ENCODE measurements at regions not wholly inside any gene's neighbourhood (a gene's known extent, or its start where the extent isn't known, plus 50 kb on each side); places are given as distances from the start of the nearest gene placed in this dataset.
A peak's percentile ranks its signal among the peaks of the same experiment; 100 is the strongest.
"Not testable (repeated sequence)": the region's sequence is repeated elsewhere in the genome, so short reads cannot be mapped to it uniquely, and the experiment has no call there.

- no peaks in the 10 kb centered on the region for H3K27me3 ChIP-seq (ENCODE audit: control insufficient read depth, insufficient read depth, low read length)
- DNase-seq (ENCODE audit: low read depth, low spot score): no peak
- H3K9me3 ChIP-seq (ENCODE audit: control insufficient read depth, insufficient read depth, low read length): no peaks in the 10 kb centered on the region
- no peak overlapping the region for H3K4me3 ChIP-seq (ENCODE audit: low read length)
- WGBS (ENCODE audit: insufficient coverage, insufficient read length): no CpG with 5 or more reads among the region's 5 CpGs
- no peak overlapping the region for H3K27ac ChIP-seq (ENCODE audit: low read length)
- H3K4me1 ChIP-seq (ENCODE audit: control insufficient read depth, insufficient read depth, low read length): no peaks in the 10 kb centered on the region
- H3K36me3 ChIP-seq (ENCODE audit: control insufficient read depth, insufficient read depth, low read length): no peaks in the 10 kb centered on the region
Measured at GRCh38 chr4:132169660-132170059, 979.4 kb upstream of the PCDH10 start.

- Histone ChIP-seq H3K4me1 (ENCODE audit: control insufficient read depth, insufficient read depth, low read length) (no peaks in the 10 kb centered on the region), H3K27ac (ENCODE audit: low read length) (no peak overlapping the region), H3K9me3 (ENCODE audit: control insufficient read depth, insufficient read depth, low read length) (no peaks in the 10 kb centered on the region), H3K27me3 (ENCODE audit: control insufficient read depth, insufficient read depth, low read length) (no peaks in the 10 kb centered on the region), H3K4me3 (ENCODE audit: low read length) (no peak overlapping the region), H3K36me3 (ENCODE audit: control insufficient read depth, insufficient read depth, low read length) (no peaks in the 10 kb centered on the region)
- DNase-seq (ENCODE audit: low read depth, low spot score): no peak
- no CpG with 5 or more reads among the region's 2 CpGs for WGBS (ENCODE audit: insufficient coverage, insufficient read length)
Measured at GRCh38 chr4:132180020-132180427, 969.1 kb upstream of the PCDH10 start.

GRCh38 chr4:132195176-132195575, 953.9 kb upstream of the PCDH10 start:
- Histone ChIP-seq H3K27ac (ENCODE audit: low read length) (no peak overlapping the region), H3K36me3 (ENCODE audit: control insufficient read depth, insufficient read depth, low read length) (no peaks in the 10 kb centered on the region), H3K4me1 (ENCODE audit: control insufficient read depth, insufficient read depth, low read length) (no peaks in the 10 kb centered on the region), H3K27me3 (ENCODE audit: control insufficient read depth, insufficient read depth, low read length) (no peaks in the 10 kb centered on the region), H3K4me3 (ENCODE audit: low read length) (no peak overlapping the region), H3K9me3 (ENCODE audit: control insufficient read depth, insufficient read depth, low read length) (no peaks in the 10 kb centered on the region)
- no peak for DNase-seq (ENCODE audit: low read depth, low spot score)
- no CpG with 5 or more reads among the region's 3 CpGs for WGBS (ENCODE audit: insufficient coverage, insufficient read length)

- no peak for DNase-seq (ENCODE audit: low read depth, low spot score)
- Histone ChIP-seq H3K4me1 (ENCODE audit: control insufficient read depth, insufficient read depth, low read length) (no peaks in the 10 kb centered on the region), H3K4me3 (ENCODE audit: low read length) (no peak overlapping the region), H3K9me3 (ENCODE audit: control insufficient read depth, insufficient read depth, low read length) (no peaks in the 10 kb centered on the region), H3K27me3 (ENCODE audit: control insufficient read depth, insufficient read depth, low read length) (no peaks in the 10 kb centered on the region), H3K36me3 (ENCODE audit: control insufficient read depth, insufficient read depth, low read length) (no peaks in the 10 kb centered on the region), H3K27ac (ENCODE audit: low read length) (no peak overlapping the region)
- no CpG with 5 or more reads among the region's 2 CpGs for WGBS (ENCODE audit: insufficient coverage, insufficient read length)
Measured at GRCh38 chr4:132203618-132204017, 945.5 kb upstream of the PCDH10 start.

GRCh38 chr4:132214519-132214918, 934.6 kb upstream of the PCDH10 start:
- Histone ChIP-seq H3K9me3 (ENCODE audit: control insufficient read depth, insufficient read depth, low read length) (no peaks in the 10 kb centered on the region), H3K27ac (ENCODE audit: low read length) (no peak overlapping the region), H3K27me3 (ENCODE audit: control insufficient read depth, insufficient read depth, low read length) (no peaks in the 10 kb centered on the region), H3K4me3 (ENCODE audit: low read length) (no peak overlapping the region), H3K4me1 (ENCODE audit: control insufficient read depth, insufficient read depth, low read length) (no peaks in the 10 kb centered on the region), H3K36me3 (ENCODE audit: control insufficient read depth, insufficient read depth, low read length) (no peaks in the 10 kb centered on the region)
- WGBS (ENCODE audit: insufficient coverage, insufficient read length): no CpG with 5 or more reads among the region's 2 CpGs
- DNase-seq (ENCODE audit: low read depth, low spot score): no peak

GRCh38 chr4:132218406-132218805, 930.7 kb upstream of the PCDH10 start:
- no peak for DNase-seq (ENCODE audit: low read depth, low spot score)
- no CpG with 5 or more reads among the region's 1 CpG for WGBS (ENCODE audit: insufficient coverage, insufficient read length)
- Histone ChIP-seq H3K36me3 (ENCODE audit: control insufficient read depth, insufficient read depth, low read length) (no peaks in the 10 kb centered on the region), H3K27me3 (ENCODE audit: control insufficient read depth, insufficient read depth, low read length) (no peaks in the 10 kb centered on the region), H3K4me3 (ENCODE audit: low read length) (no peak overlapping the region), H3K9me3 (ENCODE audit: control insufficient read depth, insufficient read depth, low read length) (no peaks in the 10 kb centered on the region), H3K4me1 (ENCODE audit: control insufficient read depth, insufficient read depth, low read length) (no peaks in the 10 kb centered on the region), H3K27ac (ENCODE audit: low read length) (no peak overlapping the region)

- Histone ChIP-seq H3K36me3 (ENCODE audit: control insufficient read depth, insufficient read depth, low read length) (no peaks in the 10 kb centered on the region), H3K27ac (ENCODE audit: low read length) (no peak overlapping the region), H3K4me3 (ENCODE audit: low read length) (no peak overlapping the region), H3K27me3 (ENCODE audit: control insufficient read depth, insufficient read depth, low read length) (no peaks in the 10 kb centered on the region), H3K4me1 (ENCODE audit: control insufficient read depth, insufficient read depth, low read length) (no peaks in the 10 kb centered on the region), H3K9me3 (ENCODE audit: control insufficient read depth, insufficient read depth, low read length) (no peaks in the 10 kb centered on the region)
- WGBS (ENCODE audit: insufficient coverage, insufficient read length): no CpG with 5 or more reads among the region's 9 CpGs
- no peak for DNase-seq (ENCODE audit: low read depth, low spot score)
Measured at GRCh38 chr4:132227151-132227856, 921.8 kb upstream of the PCDH10 start.

- DNase-seq (ENCODE audit: low read depth, low spot score): peak; percentile 67
- H3K9me3 ChIP-seq (ENCODE audit: control insufficient read depth, insufficient read depth, low read length); H3K4me3 ChIP-seq (ENCODE audit: low read length); H3K4me1 ChIP-seq (ENCODE audit: control insufficient read depth, insufficient read depth, low read length); H3K36me3 ChIP-seq (ENCODE audit: control insufficient read depth, insufficient read depth, low read length); H3K27me3 ChIP-seq (ENCODE audit: control insufficient read depth, insufficient read depth, low read length); H3K27ac ChIP-seq (ENCODE audit: low read length): not testable (repeated sequence)
- WGBS (ENCODE audit: insufficient coverage, insufficient read length): no CpG with 5 or more reads among the region's 11 CpGs
Measured at GRCh38 chr4:132227857-132228165, 921.3 kb upstream of the PCDH10 start.

- Histone ChIP-seq H3K9me3 (ENCODE audit: control insufficient read depth, insufficient read depth, low read length) (no peaks in the 10 kb centered on the region), H3K27ac (ENCODE audit: low read length) (no peak overlapping the region), H3K27me3 (ENCODE audit: control insufficient read depth, insufficient read depth, low read length) (no peaks in the 10 kb centered on the region), H3K36me3 (ENCODE audit: control insufficient read depth, insufficient read depth, low read length) (no peaks in the 10 kb centered on the region), H3K4me1 (ENCODE audit: control insufficient read depth, insufficient read depth, low read length) (no peaks in the 10 kb centered on the region), H3K4me3 (ENCODE audit: low read length) (no peak overlapping the region)
- no peak for DNase-seq (ENCODE audit: low read depth, low spot score)
Measured at GRCh38 chr4:132228676-132229075, 920.4 kb upstream of the PCDH10 start.

- no CpG with 5 or more reads among the region's 6 CpGs for WGBS (ENCODE audit: insufficient coverage, insufficient read length)
- H3K4me3 ChIP-seq (ENCODE audit: low read length): no peak overlapping the region
- no peaks in the 10 kb centered on the region for H3K27me3 ChIP-seq (ENCODE audit: control insufficient read depth, insufficient read depth, low read length)
- H3K36me3 ChIP-seq (ENCODE audit: control insufficient read depth, insufficient read depth, low read length): no peaks in the 10 kb centered on the region
- H3K27ac ChIP-seq (ENCODE audit: low read length): no peak overlapping the region
- DNase-seq (ENCODE audit: low read depth, low spot score): no peak
- H3K9me3 ChIP-seq (ENCODE audit: control insufficient read depth, insufficient read depth, low read length): no peaks in the 10 kb centered on the region
- no peaks in the 10 kb centered on the region for H3K4me1 ChIP-seq (ENCODE audit: control insufficient read depth, insufficient read depth, low read length)
Measured at GRCh38 chr4:132230025-132230424, 919.1 kb upstream of the PCDH10 start.

GRCh38 chr4:132238697-132239096, 910.4 kb upstream of the PCDH10 start:
- Histone ChIP-seq H3K4me1 (ENCODE audit: control insufficient read depth, insufficient read depth, low read length) (no peaks in the 10 kb centered on the region), H3K4me3 (ENCODE audit: low read length) (no peak overlapping the region), H3K36me3 (ENCODE audit: control insufficient read depth, insufficient read depth, low read length) (no peaks in the 10 kb centered on the region), H3K9me3 (ENCODE audit: control insufficient read depth, insufficient read depth, low read length) (no peaks in the 10 kb centered on the region), H3K27ac (ENCODE audit: low read length) (no peak overlapping the region), H3K27me3 (ENCODE audit: control insufficient read depth, insufficient read depth, low read length) (no peaks in the 10 kb centered on the region)
- no CpG with 5 or more reads among the region's 1 CpG for WGBS (ENCODE audit: insufficient coverage, insufficient read length)
- no peak for DNase-seq (ENCODE audit: low read depth, low spot score)
